GM21576 (cell line): ENCODE measurements at regions not wholly inside any gene's neighbourhood (a gene's known extent, or its start where the extent isn't known, plus 50 kb on each side); places are given as distances from the start of the nearest gene placed in this dataset.

ENCODE experiments used
- ATAC-seq: cut with Tn5 transposase; IDR thresholded peaks from one replicate; pipeline ENCODE4 v1.9.1; 2021; ENCODE audit warnings: mild to moderate bottlenecking, moderate library complexity; ENCODE audit not compliant: unreplicated experiment

GRCh38 chr20:19073584-19074218, 138.7 kb upstream of the SLC24A3 start:
- no peak for ATAC-seq

DNA sequence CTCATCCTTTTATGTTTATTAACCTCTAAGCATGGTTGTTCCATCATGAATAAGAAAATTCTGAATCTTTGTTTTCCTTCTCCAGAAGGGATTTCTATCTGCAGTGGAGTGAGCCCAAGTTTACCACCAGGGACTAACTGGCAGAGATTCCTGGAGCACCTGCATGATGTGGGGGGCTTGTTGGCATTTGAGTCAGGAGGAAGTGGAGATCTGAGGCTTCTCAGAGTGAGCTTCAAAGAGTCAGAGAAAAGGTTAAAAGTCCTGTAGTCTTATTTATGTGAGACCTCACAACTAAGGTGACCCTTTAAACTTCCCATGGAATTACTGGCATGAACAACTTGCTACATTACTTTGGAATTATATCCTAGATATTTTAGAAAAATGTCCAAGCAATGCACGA, 138.1 kb upstream of the SLC24A3 start:
- no peak for ATAC-seq

GRCh38 chr20:19074828-19075516, 137.5 kb upstream of the SLC24A3 start:
- peak; percentile 55 for ATAC-seq

DNA sequence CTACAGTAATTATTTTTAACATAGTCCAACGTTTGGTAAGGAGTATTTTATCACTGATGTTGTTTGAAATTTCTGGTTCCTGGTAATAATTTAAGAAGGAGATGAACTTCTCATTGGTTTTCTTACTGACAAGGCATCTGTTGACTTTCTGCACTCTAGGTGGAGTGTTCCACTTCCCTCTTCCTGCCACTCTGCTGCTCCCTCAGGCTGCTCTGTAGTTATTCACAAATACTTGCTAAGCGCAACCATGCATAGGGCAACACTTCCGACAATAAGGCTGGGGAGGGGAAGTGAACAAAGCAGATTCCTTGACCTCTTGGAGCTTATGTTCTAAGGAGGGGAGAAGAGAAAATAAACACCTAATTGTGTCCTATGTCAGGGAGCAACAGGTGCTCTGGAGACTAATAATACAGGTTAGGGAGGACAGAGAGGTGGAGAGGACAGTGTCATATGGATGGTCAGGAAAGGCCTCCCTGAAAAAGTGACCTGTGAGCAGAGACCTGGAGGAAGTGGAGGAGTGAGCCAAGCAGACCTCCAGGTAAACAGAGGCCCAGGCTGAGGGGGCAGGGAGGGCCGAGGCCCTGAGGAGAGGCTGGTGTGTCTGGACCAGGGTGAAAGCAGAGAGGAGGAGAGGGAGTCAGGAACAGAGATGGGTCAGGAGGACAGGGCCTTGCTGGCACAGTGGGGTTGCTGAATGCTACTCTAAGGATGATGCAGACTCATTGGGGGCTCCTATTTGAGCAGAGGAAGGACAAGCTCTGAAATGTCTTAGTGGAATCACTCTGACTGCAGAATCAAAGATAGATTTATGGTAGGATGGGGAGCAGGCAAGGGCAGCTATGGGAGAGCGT, 134.8 kb upstream of the SLC24A3 start:
- ATAC-seq: no peak

- ATAC-seq: no peak
Measured at GRCh38 chr20:19078448-19079373, 133.7 kb upstream of the SLC24A3 start.

- no peak for ATAC-seq
Measured at GRCh38 chr20:19079536-19080299, 132.7 kb upstream of the SLC24A3 start.

- ATAC-seq: no peak
Measured at GRCh38 chr20:19081937-19082336, 130.5 kb upstream of the SLC24A3 start.

DNA sequence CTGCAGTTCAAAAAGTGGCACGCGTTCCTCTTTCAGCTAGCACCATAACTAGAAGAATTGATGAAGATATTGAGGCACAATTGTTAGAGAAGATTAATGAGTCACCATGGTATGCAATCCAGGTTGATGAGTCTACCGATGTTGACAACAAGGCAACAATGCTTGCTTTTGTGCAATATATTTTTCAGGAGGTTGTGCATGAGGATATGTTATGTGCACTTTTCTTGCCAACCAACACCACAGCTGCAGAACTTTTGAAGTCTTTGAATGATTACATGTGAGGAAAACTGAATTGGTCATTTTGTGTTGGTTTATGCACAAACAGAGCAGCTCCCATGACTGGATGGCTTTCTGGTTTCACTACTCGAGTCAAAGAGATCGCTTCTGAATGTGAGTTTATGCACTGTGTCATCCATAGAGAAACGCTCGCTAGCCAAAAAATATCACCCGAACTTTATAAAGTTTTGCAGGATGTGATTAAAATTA, 129.3 kb upstream of the SLC24A3 start:
- ATAC-seq: no peak

- no peak for ATAC-seq
Measured at GRCh38 chr20:19090332-19090731, 122.1 kb upstream of the SLC24A3 start.

GRCh38 chr20:19094959-19095541, 117.4 kb upstream of the SLC24A3 start:
- no peak for ATAC-seq

- ATAC-seq: no peak
Measured at GRCh38 chr20:19095762-19096161, 116.7 kb upstream of the SLC24A3 start.

- ATAC-seq: no peak
Measured at GRCh38 chr20:19096843-19097242, 115.6 kb upstream of the SLC24A3 start.

- ATAC-seq: no peak
Measured at GRCh38 chr20:19098117-19098516, 114.3 kb upstream of the SLC24A3 start.

DNA sequence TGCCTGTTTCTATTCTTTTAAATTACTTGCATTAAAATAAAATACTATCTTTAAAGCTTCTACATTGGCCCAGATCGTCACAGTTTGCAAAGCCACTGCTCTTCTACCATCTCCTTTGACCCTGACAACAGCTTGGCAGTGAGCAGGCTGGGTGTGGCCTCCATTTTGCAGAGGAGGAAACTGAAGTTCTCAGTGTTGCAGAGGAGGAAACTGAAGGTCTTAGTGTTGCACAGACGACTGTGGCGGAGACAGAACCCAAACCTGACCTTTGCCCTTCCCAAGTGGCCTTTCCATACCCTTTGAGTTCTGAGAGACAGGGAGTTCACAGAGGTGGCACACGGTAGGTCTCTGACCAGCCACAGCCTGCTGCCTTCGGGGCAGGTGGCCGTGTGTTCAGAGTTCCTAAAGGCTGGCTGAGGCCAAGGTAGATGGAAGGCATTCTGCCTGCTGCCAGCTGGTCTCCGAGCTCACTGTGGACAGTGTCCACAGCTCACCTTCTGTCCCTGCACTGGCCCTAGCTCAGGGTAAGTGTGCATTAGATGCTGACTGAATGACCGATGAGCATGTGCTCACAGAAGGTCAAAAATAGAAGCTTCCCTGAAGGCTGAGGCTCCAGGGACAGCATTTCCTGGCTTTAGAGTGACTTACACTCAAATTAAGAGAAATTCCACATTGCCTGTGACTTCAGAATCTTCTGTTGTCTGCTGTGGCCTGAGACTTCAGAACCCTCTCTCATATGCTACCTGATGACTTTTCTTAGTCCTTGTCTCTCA, 113.5 kb upstream of the SLC24A3 start:
- ATAC-seq: no peak

GRCh38 chr20:19099596-19100545, 112.6 kb upstream of the SLC24A3 start:
- no peak for ATAC-seq

GRCh38 chr20:19100975-19101374, 111.5 kb upstream of the SLC24A3 start:
- ATAC-seq: no peak

DNA sequence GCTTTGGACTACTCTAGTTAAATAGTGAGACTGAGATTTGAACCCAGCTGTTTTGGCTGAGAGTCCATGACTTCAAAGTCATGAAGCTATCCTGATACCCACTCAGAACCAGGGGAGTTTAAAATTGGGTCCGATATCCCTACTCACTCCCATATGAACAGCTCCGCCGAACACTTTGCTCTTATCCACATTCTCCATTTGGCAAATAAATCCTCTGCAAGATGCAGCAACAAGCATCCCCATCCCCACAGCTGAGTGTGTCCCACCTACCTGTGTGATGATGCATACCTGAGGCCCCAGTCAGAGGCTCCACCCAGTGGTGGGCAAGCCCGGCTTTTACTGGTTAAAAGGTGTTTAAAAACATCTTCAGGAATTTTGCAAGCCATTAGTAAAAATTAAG, 108.3 kb upstream of the SLC24A3 start:
- no peak for ATAC-seq

DNA sequence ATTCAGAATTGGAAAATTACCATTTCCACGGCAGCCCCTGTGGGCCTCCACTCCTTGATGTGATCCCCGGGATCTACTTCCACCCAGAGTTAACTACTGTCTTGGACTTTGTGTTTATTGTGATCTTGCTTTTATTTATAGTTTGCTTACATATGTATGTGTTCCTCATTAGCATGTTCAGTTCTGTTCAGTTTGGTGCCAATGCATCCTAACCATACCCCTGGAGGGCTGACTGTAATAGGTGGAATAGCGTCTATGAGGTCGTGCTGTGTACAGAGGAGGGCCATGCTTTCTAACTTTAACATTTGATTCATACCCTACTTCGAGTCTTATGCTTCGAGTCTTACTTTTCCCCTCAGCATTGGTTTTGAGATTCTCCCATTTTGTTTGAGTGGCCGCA, 104.3 kb upstream of the SLC24A3 start:
- ATAC-seq: no peak
